22Rv1 (cell line): ENCODE measurements at regions not wholly inside any gene's neighbourhood (a gene's known extent, or its start where the extent isn't known, plus 50 kb on each side); places are given as distances from the start of the nearest gene placed in this dataset.

Experiments
- ZFX ChIP-seq: fragments of 450-650 bp; IDR thresholded peaks from 2 replicates; pipeline ENCODE4 v1.6.1; 2017; ENCODE audit warnings: antibody characterized with exemption, borderline replicate concordance
- TF ChIP-seq, protein P1 (sequence below): fragments of 450-650 bp; IDR thresholded peaks from 2 replicates; pipeline ENCODE4 v1.5.1; 2017; ENCODE audit warnings: mild to moderate bottlenecking

DNA sequence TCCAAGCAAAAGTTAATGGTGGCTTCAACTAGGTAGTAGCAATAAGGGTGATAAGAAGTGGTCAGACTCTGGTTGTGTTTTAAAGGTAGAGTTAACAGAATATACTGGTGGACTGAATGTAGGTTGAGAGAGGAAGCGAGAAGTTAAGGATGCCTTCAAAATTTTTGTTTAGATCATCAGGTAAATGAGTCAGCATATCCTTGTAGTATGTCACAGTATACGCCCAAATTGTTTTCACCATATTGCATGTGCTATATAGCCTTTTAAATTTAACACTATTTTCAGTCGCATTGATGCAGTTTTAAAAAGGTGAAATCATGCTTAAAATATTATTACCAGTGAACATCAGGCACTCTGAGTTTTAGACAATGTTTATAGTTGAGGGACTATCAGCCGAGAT lies 74.6 kb downstream of the RBM11 start:
- TF ChIP-seq, protein P1, sequence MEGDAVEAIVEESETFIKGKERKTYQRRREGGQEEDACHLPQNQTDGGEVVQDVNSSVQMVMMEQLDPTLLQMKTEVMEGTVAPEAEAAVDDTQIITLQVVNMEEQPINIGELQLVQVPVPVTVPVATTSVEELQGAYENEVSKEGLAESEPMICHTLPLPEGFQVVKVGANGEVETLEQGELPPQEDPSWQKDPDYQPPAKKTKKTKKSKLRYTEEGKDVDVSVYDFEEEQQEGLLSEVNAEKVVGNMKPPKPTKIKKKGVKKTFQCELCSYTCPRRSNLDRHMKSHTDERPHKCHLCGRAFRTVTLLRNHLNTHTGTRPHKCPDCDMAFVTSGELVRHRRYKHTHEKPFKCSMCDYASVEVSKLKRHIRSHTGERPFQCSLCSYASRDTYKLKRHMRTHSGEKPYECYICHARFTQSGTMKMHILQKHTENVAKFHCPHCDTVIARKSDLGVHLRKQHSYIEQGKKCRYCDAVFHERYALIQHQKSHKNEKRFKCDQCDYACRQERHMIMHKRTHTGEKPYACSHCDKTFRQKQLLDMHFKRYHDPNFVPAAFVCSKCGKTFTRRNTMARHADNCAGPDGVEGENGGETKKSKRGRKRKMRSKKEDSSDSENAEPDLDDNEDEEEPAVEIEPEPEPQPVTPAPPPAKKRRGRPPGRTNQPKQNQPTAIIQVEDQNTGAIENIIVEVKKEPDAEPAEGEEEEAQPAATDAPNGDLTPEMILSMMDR = no peak
- TF ChIP-seq ZFX = no peak
